ENCODE measurements at regions not wholly inside any gene's neighbourhood (a gene's known extent, or its start where the extent isn't known, plus 50 kb on each side); places are given as distances from the start of the nearest gene placed in this dataset.

DNA sequence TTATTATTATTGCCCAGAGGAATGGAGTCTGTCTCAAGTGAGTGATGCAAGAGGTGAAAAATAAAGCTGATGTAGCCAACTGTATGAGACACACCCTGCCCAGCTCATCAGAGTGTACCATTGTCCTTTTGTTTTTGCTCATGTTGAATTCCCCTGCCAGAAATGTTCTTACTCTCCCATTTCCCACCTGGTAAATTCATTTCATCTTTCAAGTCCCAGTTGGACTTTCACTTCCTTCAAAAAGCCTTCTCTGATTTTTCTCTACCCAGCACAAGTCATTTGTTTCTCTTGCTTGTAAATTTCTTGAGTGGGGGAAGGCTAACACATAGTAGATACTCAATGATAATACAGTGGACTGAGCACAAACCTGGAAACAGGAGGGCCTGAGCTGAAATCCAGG lies 394.5 kb upstream of the ZNF462 start:
- TF ChIP-seq EP300 (conservative IDR thresholded peaks at IDR 0.05; ENCODE audit: poor library complexity, severe bottlenecking): no peak
- TF ChIP-seq, protein P1, sequence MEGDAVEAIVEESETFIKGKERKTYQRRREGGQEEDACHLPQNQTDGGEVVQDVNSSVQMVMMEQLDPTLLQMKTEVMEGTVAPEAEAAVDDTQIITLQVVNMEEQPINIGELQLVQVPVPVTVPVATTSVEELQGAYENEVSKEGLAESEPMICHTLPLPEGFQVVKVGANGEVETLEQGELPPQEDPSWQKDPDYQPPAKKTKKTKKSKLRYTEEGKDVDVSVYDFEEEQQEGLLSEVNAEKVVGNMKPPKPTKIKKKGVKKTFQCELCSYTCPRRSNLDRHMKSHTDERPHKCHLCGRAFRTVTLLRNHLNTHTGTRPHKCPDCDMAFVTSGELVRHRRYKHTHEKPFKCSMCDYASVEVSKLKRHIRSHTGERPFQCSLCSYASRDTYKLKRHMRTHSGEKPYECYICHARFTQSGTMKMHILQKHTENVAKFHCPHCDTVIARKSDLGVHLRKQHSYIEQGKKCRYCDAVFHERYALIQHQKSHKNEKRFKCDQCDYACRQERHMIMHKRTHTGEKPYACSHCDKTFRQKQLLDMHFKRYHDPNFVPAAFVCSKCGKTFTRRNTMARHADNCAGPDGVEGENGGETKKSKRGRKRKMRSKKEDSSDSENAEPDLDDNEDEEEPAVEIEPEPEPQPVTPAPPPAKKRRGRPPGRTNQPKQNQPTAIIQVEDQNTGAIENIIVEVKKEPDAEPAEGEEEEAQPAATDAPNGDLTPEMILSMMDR (IDR thresholded peaks at IDR 0.05; ENCODE audit: poor library complexity, severe bottlenecking): no peak
- TF ChIP-seq EZH2 (IDR thresholded peaks at IDR 0.05; ENCODE audit: borderline replicate concordance, insufficient read depth, low read length, poor library complexity, severe bottlenecking): no peak

Measured in neural cell (in vitro differentiated cells).